H7 (cell line): ENCODE measurements at regions not wholly inside any gene's neighbourhood (a gene's known extent, or its start where the extent isn't known, plus 50 kb on each side); places are given as distances from the start of the nearest gene placed in this dataset.
"Not testable (repeated sequence)": the region's sequence is repeated elsewhere in the genome, so short reads cannot be mapped to it uniquely, and the experiment has no call there.

ENCODE experiments used
- DNase-seq: peaks from one replicate; pipeline ENCODE4 v3.0.0; 2012
- H3K27me3 ChIP-seq: 2 replicates; pipeline ENCODE4 v1.6.0; 2011; ENCODE audit warnings: mild to moderate bottlenecking, low read length; ENCODE audit not compliant: control insufficient read depth, insufficient read depth
- H3K36me3 ChIP-seq: replicated peaks from 2 replicates; pipeline ENCODE4 v1.5.1; 2011; ENCODE audit warnings: low read length; ENCODE audit not compliant: control insufficient read depth, insufficient read depth
- H3K4me3 ChIP-seq: 2 replicates; pipeline ENCODE4 v1.5.1; 2011; ENCODE audit warnings: low read depth, mild to moderate bottlenecking, control low read depth, low read length, moderate library complexity; ENCODE audit not compliant: insufficient read depth

DNA sequence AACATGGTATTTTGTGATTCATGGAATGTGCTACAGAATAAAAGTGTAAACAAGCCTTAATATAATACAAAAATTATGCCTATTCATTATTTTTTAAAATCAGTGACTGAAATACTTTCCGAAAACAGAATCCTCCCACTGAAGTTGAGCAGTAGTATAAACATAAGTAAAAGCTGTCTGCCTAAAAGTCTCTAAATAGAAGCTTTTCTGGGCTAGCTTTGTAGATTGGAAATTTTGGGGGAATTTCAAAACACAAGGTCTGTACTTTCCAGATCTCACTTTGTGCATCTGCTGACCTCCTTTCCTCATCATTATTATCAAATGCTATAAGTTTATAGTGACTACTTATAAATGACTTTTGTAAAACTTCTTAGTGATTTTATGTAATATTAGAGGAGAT lies 80.4 kb upstream of the TRHDE start:
- Histone ChIP-seq H3K36me3 (no peaks in the 10 kb centered on the region), H3K4me3 (no peak overlapping the region), H3K27me3 (no peaks in the 10 kb centered on the region)
- no peak for DNase-seq

DNA sequence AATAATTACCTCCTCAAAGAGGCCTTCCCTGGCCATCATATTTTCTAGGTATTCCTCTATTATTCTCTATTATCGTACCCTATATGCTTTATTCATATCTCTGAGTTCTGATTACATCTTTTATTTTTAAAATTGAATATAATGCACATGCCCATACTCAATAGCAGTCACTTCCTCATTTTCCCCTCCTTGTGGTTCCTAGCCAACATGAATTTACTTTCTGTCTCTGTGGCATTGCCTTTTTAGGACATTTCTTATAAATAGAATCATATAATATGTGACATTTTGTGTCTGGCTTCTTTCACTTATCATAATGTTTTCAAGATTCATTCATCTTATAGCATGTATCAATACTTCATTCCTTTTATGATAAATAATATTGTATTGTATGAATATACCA lies 74.4 kb upstream of the TRHDE start:
- Histone ChIP-seq H3K4me3 (no peak overlapping the region), H3K27me3 (no peaks in the 10 kb centered on the region), H3K36me3 (no peaks in the 10 kb centered on the region)
- no peak for DNase-seq

DNA sequence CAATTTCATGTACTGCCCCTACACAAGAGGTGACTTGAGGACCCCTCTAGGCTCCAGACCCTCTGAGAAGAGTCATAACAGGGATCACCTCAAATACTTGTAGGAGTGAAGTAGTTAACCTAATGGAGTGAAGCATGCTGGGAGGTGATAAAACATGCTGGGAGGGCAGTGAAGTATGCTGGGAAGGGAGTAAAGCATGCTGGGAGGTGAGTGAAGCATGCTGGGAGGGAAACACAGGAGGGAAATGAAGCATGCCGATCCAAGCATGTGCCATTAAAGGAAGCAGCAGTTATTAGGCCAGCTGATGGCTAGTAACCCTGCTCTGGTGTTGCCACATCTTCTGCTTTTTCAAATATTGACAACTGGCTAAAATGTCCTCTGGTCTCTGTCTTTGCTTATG lies 70.7 kb upstream of the TRHDE start:
- Histone ChIP-seq H3K4me3 (no peak overlapping the region), H3K36me3 (no peaks in the 10 kb centered on the region), H3K27me3 (no peaks in the 10 kb centered on the region)
- no peak for DNase-seq

DNA sequence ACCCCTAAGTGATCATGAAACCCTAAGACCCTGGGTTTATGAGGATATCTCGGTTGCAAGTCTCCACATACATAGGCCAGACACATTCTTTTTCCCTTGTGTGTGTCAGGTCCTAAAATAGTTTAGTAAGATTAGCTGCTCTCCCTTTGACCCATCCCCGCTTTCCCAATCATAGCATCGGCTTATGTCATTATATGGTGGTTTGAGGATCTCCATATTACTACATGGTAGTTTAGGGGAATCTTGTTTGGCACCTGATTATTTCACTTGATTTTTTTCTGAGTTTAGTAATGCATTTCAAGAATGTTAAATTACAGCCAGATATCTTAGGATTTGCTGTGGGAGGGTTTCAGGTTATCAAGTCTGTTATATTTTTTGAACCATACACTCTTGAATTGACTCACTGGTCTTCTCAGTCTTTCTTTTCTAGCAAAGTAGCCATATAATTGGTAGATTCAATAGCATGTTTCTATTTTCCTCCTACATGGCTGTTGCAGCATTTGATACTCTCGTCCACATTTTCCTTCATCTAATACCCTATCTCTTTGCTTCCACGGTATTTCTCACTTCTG lies 68.3 kb upstream of the TRHDE start:
- DNase-seq: no peak
- Histone ChIP-seq H3K4me3 (no peak overlapping the region), H3K27me3 (no peaks in the 10 kb centered on the region), H3K36me3 (no peaks in the 10 kb centered on the region)

DNA sequence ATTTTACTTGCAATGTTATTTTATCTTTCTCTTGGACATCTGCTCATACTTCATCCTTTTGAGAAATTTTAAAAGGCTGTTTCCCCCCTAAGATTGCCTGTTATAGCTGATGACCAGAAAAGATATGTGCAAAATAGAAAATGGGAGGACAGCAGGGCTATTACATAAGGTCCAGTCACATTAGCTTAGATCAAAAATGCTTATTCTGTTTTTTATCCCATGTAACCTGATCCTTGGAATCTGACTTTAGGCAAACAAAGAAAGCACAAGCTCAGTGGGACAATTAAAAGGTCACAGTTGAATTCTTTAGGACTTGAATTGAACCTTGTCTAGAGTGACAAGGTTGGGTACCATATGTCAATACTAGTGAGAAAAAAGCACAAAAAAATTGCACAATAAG lies 65.1 kb upstream of the TRHDE start:
- Histone ChIP-seq H3K36me3 (no peaks in the 10 kb centered on the region), H3K4me3 (no peak overlapping the region), H3K27me3 (no peaks in the 10 kb centered on the region)
- DNase-seq: no peak

DNA sequence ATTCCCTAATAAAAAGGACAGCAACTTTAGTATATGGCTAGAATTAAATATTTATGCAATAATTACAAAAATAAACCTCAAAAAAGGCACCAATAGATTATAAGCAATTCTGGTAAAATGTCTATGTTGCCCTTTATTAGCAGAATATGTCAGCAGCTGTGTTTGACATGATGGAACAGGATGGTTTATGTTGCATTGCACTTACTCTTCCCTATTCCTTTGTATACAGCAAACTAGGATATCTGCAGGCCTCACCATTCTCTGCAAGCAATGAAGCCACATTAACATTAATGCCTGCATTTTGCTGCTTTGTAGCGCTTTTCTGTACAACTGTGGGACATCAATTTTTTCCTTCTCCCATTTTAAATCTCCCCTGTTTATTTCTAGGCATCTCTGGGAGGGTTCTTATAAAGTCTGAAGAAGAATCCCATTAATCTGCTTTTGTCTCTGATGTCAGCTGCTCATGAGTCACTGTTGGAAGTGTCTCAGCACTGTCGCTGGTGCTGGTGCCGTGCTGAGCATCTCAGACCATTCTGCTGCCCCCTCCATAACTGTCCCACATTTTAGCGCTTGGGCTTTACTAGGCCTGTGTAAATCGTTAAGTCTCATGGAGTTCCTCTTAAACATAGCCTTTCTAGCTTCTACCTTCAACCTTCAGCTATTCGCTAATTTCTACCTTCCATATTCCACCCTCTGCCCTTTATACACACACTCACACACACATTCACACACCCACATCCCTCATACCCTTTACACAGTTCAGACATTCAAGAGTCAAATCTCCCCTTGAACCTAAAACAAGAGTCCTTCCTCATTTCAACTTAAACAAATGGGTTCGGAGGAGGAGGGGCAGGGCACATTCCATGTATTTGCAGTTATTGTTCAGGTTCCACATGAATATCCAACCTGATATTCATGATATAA lies 64.4 kb upstream of the TRHDE start:
- no peaks in the 10 kb centered on the region for H3K27me3 ChIP-seq
- no peaks in the 10 kb centered on the region for H3K36me3 ChIP-seq
- H3K4me3 ChIP-seq: no peak overlapping the region
- no peak for DNase-seq

DNA sequence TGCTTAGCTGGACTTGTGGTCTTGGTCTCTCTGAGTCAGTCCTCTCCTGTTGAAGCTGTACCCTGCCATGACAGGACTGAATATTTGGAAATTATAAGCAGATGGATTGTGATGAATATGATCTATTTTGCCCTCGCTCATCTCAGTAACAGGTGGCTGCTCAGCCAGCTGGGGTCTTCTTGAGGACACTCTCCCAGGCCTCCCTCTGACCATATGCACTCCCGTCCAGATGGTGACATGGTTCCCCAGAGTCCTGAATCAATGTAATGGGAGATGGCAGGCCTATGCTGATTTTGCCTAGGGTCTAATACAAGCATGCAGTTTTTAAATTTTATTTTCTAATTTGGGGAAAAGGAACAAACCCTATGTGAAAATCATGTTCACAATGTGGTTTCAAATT lies 63.1 kb upstream of the TRHDE start:
- Histone ChIP-seq H3K36me3 (no peaks in the 10 kb centered on the region), H3K4me3 (no peak overlapping the region), H3K27me3 (no peaks in the 10 kb centered on the region)
- DNase-seq: no peak

DNA sequence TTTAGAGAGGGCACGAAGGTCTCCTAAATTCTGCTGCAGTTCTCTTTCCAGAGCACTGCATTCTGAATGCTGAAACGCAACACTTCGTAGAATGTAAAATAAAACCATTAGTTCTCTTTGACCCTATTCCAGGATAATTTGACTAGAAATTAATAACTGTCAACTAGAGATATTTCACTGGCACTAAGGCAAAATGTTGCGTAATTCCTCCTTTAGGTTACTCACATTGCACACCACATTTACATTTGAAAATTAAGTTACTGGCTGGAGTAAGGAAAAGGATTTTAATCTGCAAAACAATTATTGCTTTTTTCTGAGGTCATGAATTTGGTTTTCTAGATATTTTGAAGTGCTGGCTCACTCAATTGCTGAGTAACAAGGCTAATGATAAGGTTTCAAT lies 58.0 kb upstream of the TRHDE start:
- Histone ChIP-seq H3K27me3 (no peaks in the 10 kb centered on the region), H3K36me3 (no peaks in the 10 kb centered on the region), H3K4me3 (no peak overlapping the region)
- no peak for DNase-seq

DNA sequence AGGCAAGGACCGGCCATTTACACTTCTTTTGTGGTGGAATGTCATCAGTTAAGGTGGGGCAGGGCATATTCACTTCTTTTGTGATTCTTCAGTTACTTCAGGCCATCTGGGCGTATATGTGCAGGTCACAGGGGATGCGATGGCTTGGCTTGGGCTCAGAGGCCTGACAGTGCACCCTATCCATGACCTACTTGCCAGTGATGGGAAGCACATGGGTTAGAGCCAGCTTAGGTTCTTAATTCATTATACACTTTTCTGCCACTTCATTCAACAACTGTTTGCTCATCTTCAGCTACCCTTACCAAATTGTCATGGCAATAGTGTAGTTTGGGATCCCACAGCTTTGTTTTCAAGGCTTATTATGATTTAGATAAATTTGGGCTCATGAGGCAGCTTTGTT lies 56.9 kb upstream of the TRHDE start:
- H3K4me3 ChIP-seq, DNase-seq, H3K27me3 ChIP-seq, H3K36me3 ChIP-seq: not testable (repeated sequence)

DNA sequence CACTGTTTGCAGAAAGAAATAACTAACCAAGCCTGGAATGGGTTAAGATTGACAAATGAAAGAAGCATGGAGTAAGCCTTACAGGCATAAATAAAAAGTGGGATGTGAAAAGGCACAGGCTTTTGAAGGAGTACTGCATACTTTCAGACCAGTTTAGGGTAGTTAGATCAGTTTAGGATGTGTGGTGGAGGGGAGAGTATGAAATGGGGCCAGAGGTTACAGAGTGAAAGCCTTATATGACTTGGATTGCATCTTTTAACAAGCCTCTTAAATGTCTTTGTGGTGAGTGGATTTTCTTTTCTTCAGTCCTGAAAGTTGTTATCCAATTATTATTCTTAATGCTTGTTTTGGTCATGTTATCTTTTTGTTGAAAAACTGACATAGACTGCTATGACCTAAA lies 52.2 kb upstream of the TRHDE start:
- no peak for DNase-seq
- Histone ChIP-seq H3K36me3 (no peaks in the 10 kb centered on the region), H3K27me3 (no peaks in the 10 kb centered on the region), H3K4me3 (no peak overlapping the region)
